ENCODE measurements at regions not wholly inside any gene's neighbourhood (a gene's known extent, or its start where the extent isn't known, plus 50 kb on each side); places are given as distances from the start of the nearest gene placed in this dataset.

- ChIA-PET POLR2A (no interaction called here), CTCF (no interaction called here)
- TF ChIP-seq LEF1 (IDR thresholded peaks at IDR 0.05; ENCODE audit: borderline replicate concordance) (no peak), L3MBTL2 (conservative IDR thresholded peaks at IDR 0.05) (no peak), BHLHE40 (IDR thresholded peaks at IDR 0.05; ENCODE audit: borderline replicate concordance) (no peak), ELF4 (IDR thresholded peaks at IDR 0.05) (no peak), TARDBP (IDR thresholded peaks at IDR 0.05) (no peak), ARNT (IDR thresholded peaks at IDR 0.05) (no peak), ZNF384 (IDR thresholded peaks at IDR 0.05) (no peak), PKNOX1 (IDR thresholded peaks at IDR 0.05) (no peak), FOXA1 (IDR thresholded peaks at IDR 0.05) (no peak), SUZ12 (IDR thresholded peaks at IDR 0.05) (no peak), HDGF (IDR thresholded peaks at IDR 0.05; ENCODE audit: borderline replicate concordance) (no peak)
- no peak for DNase-seq (ENCODE audit: extremely low spot score)
Measured at GRCh38 chr3:110593749-110594148, 477.9 kb upstream of the NECTIN3 start.

DNA sequence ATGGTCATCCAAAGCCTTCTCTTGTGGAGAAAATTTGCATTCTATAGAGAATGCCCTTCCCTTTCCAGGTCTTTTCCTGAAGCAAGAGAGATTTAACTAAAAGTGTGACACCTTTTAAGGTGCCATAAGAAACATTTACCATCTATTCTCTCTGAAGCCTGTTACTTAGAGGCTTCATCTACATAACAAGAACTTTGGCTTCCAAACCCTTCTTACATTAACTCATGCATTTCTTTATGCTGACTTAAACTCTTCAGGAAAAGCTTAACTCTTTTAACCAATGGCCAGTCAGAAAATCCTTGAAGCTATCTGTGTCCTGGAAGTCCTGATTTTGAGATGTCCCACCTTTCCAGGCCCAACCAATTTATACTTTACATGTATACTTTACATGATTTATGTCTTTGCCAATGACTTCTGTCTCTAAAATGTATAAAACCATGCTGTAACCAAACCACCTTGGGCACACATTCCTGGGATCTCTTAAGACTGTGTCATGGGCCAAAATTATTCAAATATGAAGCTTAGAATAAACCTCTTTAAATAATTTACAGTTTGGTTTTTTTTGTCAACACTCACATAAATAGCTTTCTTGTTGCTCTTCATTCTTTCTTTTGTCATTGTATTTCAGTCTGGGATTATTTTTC is 472.6 kb upstream of the NECTIN3 start:
- TF ChIP-seq PKNOX1 (IDR thresholded peaks at IDR 0.05) = no peak
- TF ChIP-seq LEF1 (IDR thresholded peaks at IDR 0.05; ENCODE audit: borderline replicate concordance) = no peak
- no peak for TF ChIP-seq ARNT (IDR thresholded peaks at IDR 0.05)
- no peak for TF ChIP-seq BHLHE40 (IDR thresholded peaks at IDR 0.05; ENCODE audit: borderline replicate concordance)
- no peak for TF ChIP-seq L3MBTL2 (conservative IDR thresholded peaks at IDR 0.05)
- no peak for TF ChIP-seq TARDBP (IDR thresholded peaks at IDR 0.05)
- no peak for TF ChIP-seq HDGF (IDR thresholded peaks at IDR 0.05; ENCODE audit: borderline replicate concordance)
- TF ChIP-seq FOXM1 (IDR thresholded peaks at IDR 0.05; ENCODE audit: borderline replicate concordance) = no peak
- ChIA-PET POLR2A (no interaction called here), CTCF (no interaction called here)
- DNase-seq (ENCODE audit: extremely low spot score) = no peak

- ChIA-PET POLR2A (no interaction called here), CTCF (no interaction called here)
- TF ChIP-seq CTBP1 (IDR thresholded peaks at IDR 0.05; ENCODE audit: borderline replicate concordance) (no peak), ZNF384 (IDR thresholded peaks at IDR 0.05) (no peak), SUZ12 (IDR thresholded peaks at IDR 0.05) (no peak)
- DNase-seq (ENCODE audit: extremely low spot score) = no peak
Measured at GRCh38 chr3:110608566-110608965, 463.1 kb upstream of the NECTIN3 start.

DNA sequence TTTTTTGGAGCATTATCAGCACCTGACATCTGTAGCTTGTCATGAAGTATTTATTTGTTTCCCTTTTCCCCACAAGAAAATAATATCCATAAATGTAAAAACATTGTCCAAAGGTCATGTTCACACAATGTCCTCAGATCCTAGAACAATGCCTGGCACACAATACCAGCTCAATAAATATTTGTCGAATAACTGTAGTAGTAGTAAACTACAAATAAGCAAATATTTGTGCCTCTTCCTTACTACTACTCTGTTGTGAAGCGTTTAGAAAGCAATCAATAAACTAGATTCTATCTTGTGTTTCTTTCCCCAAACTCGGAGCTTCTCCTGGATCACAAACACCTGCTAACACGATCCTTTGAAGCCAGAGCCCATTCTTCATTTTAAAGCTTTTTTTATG is 459.6 kb upstream of the NECTIN3 start:
- ChIA-PET POLR2A (no interaction called here), CTCF (no interaction called here)
- TF ChIP-seq ARNT (IDR thresholded peaks at IDR 0.05) (no peak), LEF1 (IDR thresholded peaks at IDR 0.05; ENCODE audit: borderline replicate concordance) (no peak), SP1 (IDR thresholded peaks at IDR 0.05) (no peak)
- DNase-seq (ENCODE audit: extremely low spot score) = no peak

- no peak for DNase-seq (ENCODE audit: extremely low spot score)
- POLR2A ChIA-PET = no interaction called here
- TF ChIP-seq L3MBTL2 (conservative IDR thresholded peaks at IDR 0.05) (no peak), FOXA1 (IDR thresholded peaks at IDR 0.05) (no peak), PKNOX1 (IDR thresholded peaks at IDR 0.05) (no peak)
- CTCF ChIA-PET = no interaction called here
Measured at GRCh38 chr3:110614186-110614585, 457.4 kb upstream of the NECTIN3 start.

GRCh38 chr3:110615454-110615853 is 456.2 kb upstream of the NECTIN3 start:
- CTCF ChIA-PET = no interaction called here
- TF ChIP-seq HDGF (IDR thresholded peaks at IDR 0.05; ENCODE audit: borderline replicate concordance) = no peak
- no peak for TF ChIP-seq ELF4 (IDR thresholded peaks at IDR 0.05)
- TF ChIP-seq LEF1 (IDR thresholded peaks at IDR 0.05; ENCODE audit: borderline replicate concordance) = no peak
- no peak for TF ChIP-seq NFRKB (IDR thresholded peaks at IDR 0.05)
- TF ChIP-seq FOXM1 (IDR thresholded peaks at IDR 0.05; ENCODE audit: borderline replicate concordance) = no peak
- no peak for TF ChIP-seq SP1 (IDR thresholded peaks at IDR 0.05)
- TF ChIP-seq PKNOX1 (IDR thresholded peaks at IDR 0.05) = no peak
- TF ChIP-seq FOXK2 (IDR thresholded peaks at IDR 0.05) = no peak
- TF ChIP-seq L3MBTL2 (conservative IDR thresholded peaks at IDR 0.05) = no peak
- no peak for TF ChIP-seq ZNF384 (IDR thresholded peaks at IDR 0.05)
- TF ChIP-seq SUZ12 (IDR thresholded peaks at IDR 0.05) = no peak
- TF ChIP-seq CTBP1 (IDR thresholded peaks at IDR 0.05; ENCODE audit: borderline replicate concordance) = no peak
- TF ChIP-seq ARNT (IDR thresholded peaks at IDR 0.05) = no peak
- TF ChIP-seq FOXA1 (IDR thresholded peaks at IDR 0.05) = no peak
- no peak for DNase-seq (ENCODE audit: extremely low spot score)
- POLR2A ChIA-PET = no interaction called here

All from HEK293T (cell line).